CD4-positive, alpha-beta T cell treated with Interleukin-17A for 1 hour (primary cell): ENCODE measurements at regions not wholly inside any gene's neighbourhood (a gene's known extent, or its start where the extent isn't known, plus 50 kb on each side); places are given as distances from the start of the nearest gene placed in this dataset.
"Not testable (repeated sequence)": the region's sequence is repeated elsewhere in the genome, so short reads cannot be mapped to it uniquely, and the experiment has no call there.

Experiments used
- DNase-seq: peaks from one replicate; pipeline ENCODE4 v3.0.0-alpha.2; 2020

- DNase-seq, result no peak
Measured at GRCh38 chr16:76035689-76036088, 241.5 kb upstream of the CNTNAP4 start.

- DNase-seq, result no peak
Measured at GRCh38 chr16:76038097-76038496, 239.1 kb upstream of the CNTNAP4 start.

GRCh38 chr16:76052725-76053124, 224.5 kb upstream of the CNTNAP4 start:
- DNase-seq, result no peak

- DNase-seq, result no peak
Measured at GRCh38 chr16:76059186-76059585, 218.0 kb upstream of the CNTNAP4 start.

GRCh38 chr16:76059701-76060100, 217.5 kb upstream of the CNTNAP4 start:
- no peak for DNase-seq

- no peak for DNase-seq
Measured at GRCh38 chr16:76071690-76072089, 205.5 kb upstream of the CNTNAP4 start.

GRCh38 chr16:76081967-76082366, 195.2 kb upstream of the CNTNAP4 start:
- DNase-seq, result no peak

GRCh38 chr16:76106647-76107046, 170.6 kb upstream of the CNTNAP4 start:
- DNase-seq, result no peak

- DNase-seq, result no peak
Measured at GRCh38 chr16:76108460-76108859, 168.7 kb upstream of the CNTNAP4 start.

- DNase-seq, result no peak
Measured at GRCh38 chr16:76114681-76115080, 162.5 kb upstream of the CNTNAP4 start.

GRCh38 chr16:76118344-76118743, 158.9 kb upstream of the CNTNAP4 start:
- no peak for DNase-seq

GRCh38 chr16:76121636-76122035, 155.6 kb upstream of the CNTNAP4 start:
- DNase-seq, result no peak

- DNase-seq, result no peak
Measured at GRCh38 chr16:76123966-76124365, 153.2 kb upstream of the CNTNAP4 start.

- no peak for DNase-seq
Measured at GRCh38 chr16:76125871-76126270, 151.3 kb upstream of the CNTNAP4 start.

GRCh38 chr16:76138056-76138455, 139.1 kb upstream of the CNTNAP4 start:
- DNase-seq, result not testable (repeated sequence)

- no peak for DNase-seq
Measured at GRCh38 chr16:76157629-76158028, 119.6 kb upstream of the CNTNAP4 start.

- DNase-seq, result no peak
Measured at GRCh38 chr16:76162046-76162445, 115.2 kb upstream of the CNTNAP4 start.

- no peak for DNase-seq
Measured at GRCh38 chr16:76164970-76165558, 112.1 kb upstream of the CNTNAP4 start.

GRCh38 chr16:76175718-76176117, 101.5 kb upstream of the CNTNAP4 start:
- no peak for DNase-seq

GRCh38 chr16:76176153-76176552, 101.0 kb upstream of the CNTNAP4 start:
- no peak for DNase-seq

GRCh38 chr16:76176616-76177015, 100.6 kb upstream of the CNTNAP4 start:
- no peak for DNase-seq

- no peak for DNase-seq
Measured at GRCh38 chr16:76182041-76182635, 95.1 kb upstream of the CNTNAP4 start.

GRCh38 chr16:76183647-76184046, 93.6 kb upstream of the CNTNAP4 start:
- DNase-seq, result no peak

- DNase-seq, result no peak
Measured at GRCh38 chr16:76190057-76190456, 87.1 kb upstream of the CNTNAP4 start.

- no peak for DNase-seq
Measured at GRCh38 chr16:76190480-76190879, 86.7 kb upstream of the CNTNAP4 start.
